ENCODE measurements at regions not wholly inside any gene's neighbourhood (a gene's known extent, or its start where the extent isn't known, plus 50 kb on each side); places are given as distances from the start of the nearest gene placed in this dataset.
"Not testable (repeated sequence)": the region's sequence is repeated elsewhere in the genome, so short reads cannot be mapped to it uniquely, and the experiment has no call there.

DNA sequence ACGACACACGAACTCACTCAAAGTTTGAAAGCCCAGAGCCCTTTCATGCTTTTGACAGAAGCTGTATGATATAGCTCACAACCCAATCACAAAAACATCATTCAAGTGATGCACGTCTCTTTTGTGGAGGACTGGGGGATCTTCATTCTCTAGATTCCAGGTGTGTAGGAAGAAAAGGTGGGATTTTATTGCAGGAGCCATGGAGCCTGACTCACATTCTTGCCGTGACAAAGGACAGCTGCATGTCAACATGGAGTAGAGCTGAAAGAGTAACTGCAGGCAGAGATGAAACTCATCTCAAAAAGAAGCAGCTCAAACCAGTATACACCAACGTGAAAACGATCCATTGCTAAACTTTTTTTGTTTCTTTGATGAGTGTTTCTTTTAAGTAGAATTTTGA lies 50.9 kb upstream of the PDE1A start:
- no peak for DNase-seq (ENCODE audit: extremely low read depth in 1 of 11, low read depth in 9 of 11, low spot score in 4 of 11)

DNA sequence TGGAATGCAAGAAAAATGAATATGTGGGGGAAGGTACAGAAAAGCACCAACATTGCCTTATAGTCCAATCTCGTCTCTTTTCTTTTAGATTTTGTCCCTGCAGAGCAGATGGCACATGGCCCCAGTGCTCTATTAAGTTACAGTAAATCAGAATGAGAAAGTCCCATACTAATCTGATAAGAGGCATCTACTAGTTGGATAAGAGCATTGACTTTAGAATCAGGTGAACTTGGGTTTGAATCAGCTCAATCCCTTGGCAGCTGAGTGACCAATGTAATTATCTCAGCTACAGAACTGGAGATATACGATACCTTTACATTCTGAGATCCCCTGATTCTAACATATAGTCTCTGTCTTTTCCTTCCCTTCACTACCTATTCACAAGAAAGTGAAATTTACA lies 54.8 kb upstream of the PDE1A start:
- no peak for DNase-seq (ENCODE audit: extremely low read depth in 1 of 11, low read depth in 9 of 11, low spot score in 4 of 11)

GRCh38 chr2:182482511-182482910 lies 55.7 kb upstream of the PDE1A start:
- no peak for DNase-seq (ENCODE audit: extremely low read depth in 1 of 11, low read depth in 9 of 11, low spot score in 4 of 11)

- no peak for DNase-seq (ENCODE audit: extremely low read depth in 1 of 11, low read depth in 9 of 11, low spot score in 4 of 11)
These were observed 69.8 kb upstream of the PDE1A start for GRCh38 chr2:182496596-182496995.

DNA sequence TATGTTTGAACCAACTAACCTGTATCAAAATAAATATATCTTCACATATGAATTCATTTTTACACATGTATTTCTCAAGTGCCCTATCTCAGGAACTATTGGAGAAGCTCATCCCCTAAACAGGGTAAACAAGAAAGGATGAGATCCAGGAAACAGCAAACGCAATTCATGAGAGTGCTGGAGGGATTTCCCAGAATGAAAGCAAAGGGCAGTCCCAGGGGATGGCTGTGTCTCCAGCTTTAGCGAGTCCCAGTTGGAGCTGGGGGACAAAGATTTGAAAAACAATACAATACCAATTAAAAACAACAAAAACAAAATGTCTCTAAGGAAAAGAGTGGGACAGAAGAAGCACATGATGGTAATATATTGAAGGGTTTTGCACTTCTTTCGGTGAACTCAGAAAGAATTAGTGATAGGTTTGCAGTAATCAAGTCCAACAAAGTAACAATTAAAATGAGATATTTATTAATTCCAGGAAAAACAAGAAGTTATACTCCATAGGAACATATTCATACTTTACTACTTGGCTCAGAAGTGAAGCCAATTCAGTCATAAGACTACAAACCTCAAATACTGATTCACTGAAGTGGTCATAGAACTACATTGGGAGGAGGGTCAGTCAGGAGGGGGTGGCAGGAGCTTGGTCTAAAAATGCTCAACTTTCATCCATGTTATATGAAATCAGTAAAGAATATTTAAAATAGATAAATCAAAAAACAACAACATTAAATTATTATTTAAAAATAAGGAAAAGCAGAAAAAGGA lies 73.1 kb upstream of the PDE1A start:
- DNase-seq (ENCODE audit: extremely low read depth in 1 of 11, low read depth in 9 of 11, low spot score in 4 of 11) = no peak

GRCh38 chr2:182503886-182504285 lies 77.0 kb upstream of the PDE1A start:
- DNase-seq (ENCODE audit: extremely low read depth in 1 of 11, low read depth in 9 of 11, low spot score in 4 of 11) = no peak

DNA sequence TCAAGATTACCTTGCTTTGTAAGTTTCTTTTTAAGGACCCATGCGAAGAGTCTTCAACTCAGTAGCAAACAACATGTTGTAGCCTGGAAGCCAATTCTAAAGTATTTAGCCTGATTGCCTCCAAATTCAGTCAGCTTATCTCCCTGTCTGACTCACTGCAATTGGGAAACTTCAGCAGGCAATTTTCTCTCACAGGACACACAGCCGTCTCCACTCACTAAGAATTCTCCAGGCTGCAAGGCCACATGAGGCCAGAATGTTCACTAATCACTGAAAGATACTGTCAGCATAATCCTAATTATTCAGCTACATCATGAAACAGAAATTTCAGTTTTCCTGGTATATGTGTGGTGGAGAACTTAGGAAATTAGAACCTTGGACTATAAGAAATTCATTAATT lies 78.1 kb upstream of the PDE1A start:
- DNase-seq (ENCODE audit: extremely low read depth in 1 of 11, low read depth in 9 of 11, low spot score in 4 of 11) = no peak

- no peak for DNase-seq (ENCODE audit: extremely low read depth in 1 of 11, low read depth in 9 of 11, low spot score in 4 of 11)
These were observed 79.8 kb upstream of the PDE1A start for GRCh38 chr2:182506606-182507005.

- DNase-seq (ENCODE audit: extremely low read depth in 1 of 11, low read depth in 9 of 11, low spot score in 4 of 11) = not testable (repeated sequence)
These were observed 81.7 kb upstream of the PDE1A start for GRCh38 chr2:182508583-182508982.

DNA sequence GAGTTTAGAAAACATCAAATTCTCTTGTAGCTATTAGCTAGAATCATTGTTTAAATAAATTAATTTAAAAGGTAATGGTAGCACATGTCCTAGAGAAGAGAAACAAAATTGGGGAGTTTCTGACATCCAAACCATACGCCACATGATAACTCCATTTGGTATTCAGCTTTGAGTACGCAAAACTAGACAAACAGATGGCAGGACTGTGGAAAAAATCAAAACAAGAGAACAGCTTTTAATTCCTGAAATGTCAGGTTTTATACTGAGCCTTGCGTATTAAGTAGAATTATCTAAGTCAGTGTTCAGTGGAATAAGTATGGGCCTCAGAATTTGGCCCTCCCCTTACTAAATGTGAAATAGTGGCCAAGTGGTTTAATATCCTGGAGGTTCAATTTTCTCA lies 82.4 kb upstream of the PDE1A start:
- DNase-seq (ENCODE audit: extremely low read depth in 1 of 11, low read depth in 9 of 11, low spot score in 4 of 11) = no peak

- DNase-seq (ENCODE audit: extremely low read depth in 1 of 11, low read depth in 9 of 11, low spot score in 4 of 11) = no peak
These were observed 94.9 kb upstream of the PDE1A start for GRCh38 chr2:182521453-182522404.

GRCh38 chr2:182522405-182522896 lies 95.6 kb upstream of the PDE1A start:
- peak in 5 of 11 donors; percentile 6 to 31 (median 26) for DNase-seq (ENCODE audit: extremely low read depth in 1 of 11, low read depth in 9 of 11, low spot score in 4 of 11)

GRCh38 chr2:182522972-182523473 lies 96.2 kb upstream of the PDE1A start:
- no peak for DNase-seq (ENCODE audit: extremely low read depth in 1 of 11, low read depth in 9 of 11, low spot score in 4 of 11)

DNA sequence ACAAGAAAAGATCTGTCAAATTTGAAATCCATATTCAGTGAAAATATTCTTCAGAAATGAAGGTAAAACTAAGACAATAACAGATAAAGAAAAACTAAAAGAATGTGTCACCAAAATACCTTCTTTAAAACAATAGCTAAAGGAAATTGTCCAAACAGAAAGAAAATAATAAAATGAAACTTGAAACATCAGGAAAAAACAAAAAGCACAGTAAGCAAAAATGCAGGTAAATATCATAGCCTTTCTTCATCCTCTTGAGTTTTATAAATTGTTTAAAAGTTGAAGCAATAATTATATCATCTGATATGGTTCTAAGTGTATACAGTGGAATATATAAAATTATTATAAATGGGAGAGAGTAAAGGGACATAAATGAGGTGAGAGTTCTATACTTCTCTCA lies 103.8 kb upstream of the PDE1A start:
- DNase-seq (ENCODE audit: extremely low read depth in 1 of 11, low read depth in 9 of 11, low spot score in 4 of 11) = no peak

- DNase-seq (ENCODE audit: extremely low read depth in 1 of 11, low read depth in 9 of 11, low spot score in 4 of 11) = no peak
These were observed 113.4 kb upstream of the PDE1A start for GRCh38 chr2:182540252-182540651.

DNA sequence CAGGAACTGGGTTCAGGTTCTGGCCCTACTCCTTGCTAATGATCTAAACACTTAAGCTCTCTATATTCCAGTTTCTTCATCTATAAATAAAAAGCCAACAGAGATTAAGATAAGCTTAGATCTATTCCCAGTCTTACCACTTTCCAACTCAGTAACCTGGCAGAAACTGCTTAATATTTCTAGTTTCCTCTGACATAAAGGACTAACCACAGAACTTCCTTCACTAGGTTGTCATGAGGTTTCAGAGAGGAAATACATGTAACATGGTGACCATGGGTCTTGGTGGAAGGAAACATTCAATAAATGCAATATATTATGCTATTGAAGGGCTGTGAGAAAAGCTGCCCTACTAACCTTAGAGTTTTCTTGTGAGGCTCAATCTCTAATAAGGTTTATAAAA lies 114.4 kb upstream of the PDE1A start:
- DNase-seq (ENCODE audit: extremely low read depth in 1 of 11, low read depth in 9 of 11, low spot score in 4 of 11) = no peak

DNA sequence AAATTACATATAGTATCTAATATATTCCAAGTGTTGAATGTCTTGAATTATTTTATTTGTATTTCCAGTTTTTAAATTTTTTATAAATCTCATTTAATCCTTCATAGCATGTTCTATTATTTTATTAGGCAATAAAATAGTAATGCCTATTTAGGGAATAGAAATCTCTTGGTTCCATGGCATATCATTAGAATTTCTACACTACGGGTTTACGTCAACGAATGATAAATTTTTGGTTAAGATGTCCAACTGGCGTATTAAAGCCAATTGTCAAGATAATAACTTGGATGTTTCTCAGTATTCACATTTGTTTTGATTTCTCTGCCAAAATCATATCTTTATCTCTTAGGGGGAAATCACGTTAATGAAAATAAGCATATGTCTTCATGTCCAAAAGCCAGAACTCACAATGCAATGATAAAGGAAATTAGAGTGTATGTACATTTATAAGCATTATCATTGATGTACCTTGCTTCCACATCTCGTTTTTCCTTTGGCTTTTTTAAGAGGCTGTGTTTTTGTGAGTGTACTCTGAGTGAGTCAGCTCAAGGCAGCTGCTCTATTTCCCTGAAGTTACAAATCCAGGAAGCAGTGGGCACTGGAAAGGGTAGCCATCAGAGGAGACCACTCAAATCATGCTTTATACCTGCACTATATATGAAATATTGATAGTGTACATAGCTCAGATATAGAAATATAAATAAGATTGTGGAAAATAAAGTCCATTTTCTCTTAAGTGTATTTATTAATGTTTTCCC lies 115.8 kb upstream of the PDE1A start:
- no peak for DNase-seq (ENCODE audit: extremely low read depth in 1 of 11, low read depth in 9 of 11, low spot score in 4 of 11)

- no peak for DNase-seq (ENCODE audit: extremely low read depth in 1 of 11, low read depth in 9 of 11, low spot score in 4 of 11)
These were observed 117.1 kb upstream of the PDE1A start for GRCh38 chr2:182543741-182544525.

Measured in renal cortex interstitium (tissue), 11 donors.